Panc1 (cell line): ENCODE measurements at regions not wholly inside any gene's neighbourhood (a gene's known extent, or its start where the extent isn't known, plus 50 kb on each side); places are given as distances from the start of the nearest gene placed in this dataset.

Source experiments
- POLR2AphosphoS5 ChIP-seq: IDR thresholded peaks from 2 replicates; pipeline ENCODE4 v1.6.1; 2012; ENCODE audit warnings: mild to moderate bottlenecking, low read depth, low read length, moderate library complexity
- SIN3A ChIP-seq: IDR thresholded peaks from 2 replicates; pipeline ENCODE4 v1.6.1; 2012; ENCODE audit warnings: low read depth, mild to moderate bottlenecking, low read length, moderate library complexity, borderline replicate concordance; ENCODE audit not compliant: insufficient read depth
- TCF7L2 ChIP-seq: IDR thresholded peaks from 2 replicates; pipeline ENCODE4 v1.6.1; 2011; ENCODE audit warnings: mild to moderate bottlenecking, low read depth, low read length, inconsistent platforms
- TF ChIP-seq, protein P1 (sequence below): fragments of 450-650 bp; IDR thresholded peaks from 2 replicates; pipeline ENCODE4 v1.5.1; 2017; ENCODE audit warnings: mild to moderate bottlenecking
- TF ChIP-seq, protein P2 (sequence below), 2 experiments: IDR thresholded peaks; 2 replicates each; pipeline ENCODE4 v1.6.1; 2011 to 2012; ENCODE audit warnings: low read depth in 2 of 2, control low read depth in 1 of 2, low read length in 1 of 2, mild to moderate bottlenecking in 1 of 2, moderate library complexity in 1 of 2; ENCODE audit not compliant: insufficient read depth in 1 of 2

DNA sequence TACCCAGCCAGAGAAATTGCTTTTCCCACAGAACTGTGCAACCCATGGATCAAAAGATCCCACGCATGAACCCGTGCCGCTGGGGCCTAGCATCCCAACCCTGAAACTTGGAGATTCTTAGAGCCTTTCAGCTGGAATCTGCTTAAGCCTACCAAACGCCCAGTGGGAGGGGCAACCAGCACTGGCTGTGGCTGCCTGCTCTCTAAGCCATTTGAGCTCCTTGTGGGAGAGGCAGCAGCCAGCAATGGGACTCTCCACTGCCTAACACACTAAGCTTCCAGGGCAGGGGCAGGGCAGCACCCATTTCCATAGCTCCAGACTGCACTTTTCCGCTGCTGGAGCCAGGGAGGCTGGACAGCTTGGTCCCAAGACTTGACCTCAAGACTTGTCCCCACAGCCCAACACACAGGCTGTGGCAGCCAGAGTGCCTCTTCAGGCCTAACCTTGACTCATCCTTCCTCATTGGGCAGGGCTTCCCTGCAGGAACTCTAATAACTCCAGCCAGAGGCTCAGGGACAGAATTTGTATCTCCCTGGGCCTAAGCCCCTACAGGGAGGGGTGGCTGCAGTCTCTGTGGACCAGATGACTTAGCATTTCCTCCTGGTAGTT is 437.4 kb downstream of the MTRR start:
- TF ChIP-seq, protein P1, sequence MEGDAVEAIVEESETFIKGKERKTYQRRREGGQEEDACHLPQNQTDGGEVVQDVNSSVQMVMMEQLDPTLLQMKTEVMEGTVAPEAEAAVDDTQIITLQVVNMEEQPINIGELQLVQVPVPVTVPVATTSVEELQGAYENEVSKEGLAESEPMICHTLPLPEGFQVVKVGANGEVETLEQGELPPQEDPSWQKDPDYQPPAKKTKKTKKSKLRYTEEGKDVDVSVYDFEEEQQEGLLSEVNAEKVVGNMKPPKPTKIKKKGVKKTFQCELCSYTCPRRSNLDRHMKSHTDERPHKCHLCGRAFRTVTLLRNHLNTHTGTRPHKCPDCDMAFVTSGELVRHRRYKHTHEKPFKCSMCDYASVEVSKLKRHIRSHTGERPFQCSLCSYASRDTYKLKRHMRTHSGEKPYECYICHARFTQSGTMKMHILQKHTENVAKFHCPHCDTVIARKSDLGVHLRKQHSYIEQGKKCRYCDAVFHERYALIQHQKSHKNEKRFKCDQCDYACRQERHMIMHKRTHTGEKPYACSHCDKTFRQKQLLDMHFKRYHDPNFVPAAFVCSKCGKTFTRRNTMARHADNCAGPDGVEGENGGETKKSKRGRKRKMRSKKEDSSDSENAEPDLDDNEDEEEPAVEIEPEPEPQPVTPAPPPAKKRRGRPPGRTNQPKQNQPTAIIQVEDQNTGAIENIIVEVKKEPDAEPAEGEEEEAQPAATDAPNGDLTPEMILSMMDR = no peak
- TF ChIP-seq TCF7L2 = no peak
- no peak for TF ChIP-seq POLR2AphosphoS5
- TF ChIP-seq, protein P2, sequence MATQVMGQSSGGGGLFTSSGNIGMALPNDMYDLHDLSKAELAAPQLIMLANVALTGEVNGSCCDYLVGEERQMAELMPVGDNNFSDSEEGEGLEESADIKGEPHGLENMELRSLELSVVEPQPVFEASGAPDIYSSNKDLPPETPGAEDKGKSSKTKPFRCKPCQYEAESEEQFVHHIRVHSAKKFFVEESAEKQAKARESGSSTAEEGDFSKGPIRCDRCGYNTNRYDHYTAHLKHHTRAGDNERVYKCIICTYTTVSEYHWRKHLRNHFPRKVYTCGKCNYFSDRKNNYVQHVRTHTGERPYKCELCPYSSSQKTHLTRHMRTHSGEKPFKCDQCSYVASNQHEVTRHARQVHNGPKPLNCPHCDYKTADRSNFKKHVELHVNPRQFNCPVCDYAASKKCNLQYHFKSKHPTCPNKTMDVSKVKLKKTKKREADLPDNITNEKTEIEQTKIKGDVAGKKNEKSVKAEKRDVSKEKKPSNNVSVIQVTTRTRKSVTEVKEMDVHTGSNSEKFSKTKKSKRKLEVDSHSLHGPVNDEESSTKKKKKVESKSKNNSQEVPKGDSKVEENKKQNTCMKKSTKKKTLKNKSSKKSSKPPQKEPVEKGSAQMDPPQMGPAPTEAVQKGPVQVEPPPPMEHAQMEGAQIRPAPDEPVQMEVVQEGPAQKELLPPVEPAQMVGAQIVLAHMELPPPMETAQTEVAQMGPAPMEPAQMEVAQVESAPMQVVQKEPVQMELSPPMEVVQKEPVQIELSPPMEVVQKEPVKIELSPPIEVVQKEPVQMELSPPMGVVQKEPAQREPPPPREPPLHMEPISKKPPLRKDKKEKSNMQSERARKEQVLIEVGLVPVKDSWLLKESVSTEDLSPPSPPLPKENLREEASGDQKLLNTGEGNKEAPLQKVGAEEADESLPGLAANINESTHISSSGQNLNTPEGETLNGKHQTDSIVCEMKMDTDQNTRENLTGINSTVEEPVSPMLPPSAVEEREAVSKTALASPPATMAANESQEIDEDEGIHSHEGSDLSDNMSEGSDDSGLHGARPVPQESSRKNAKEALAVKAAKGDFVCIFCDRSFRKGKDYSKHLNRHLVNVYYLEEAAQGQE (IDR thresholded peaks at IDR 0.05; ENCODE audit: insufficient read depth in 1 of 2, low read depth in 2 of 2, low read length in 1 of 2) = no peak
- no peak for TF ChIP-seq SIN3A
